ENCODE measurements at regions not wholly inside any gene's neighbourhood (a gene's known extent, or its start where the extent isn't known, plus 50 kb on each side); places are given as distances from the start of the nearest gene placed in this dataset.

DNA sequence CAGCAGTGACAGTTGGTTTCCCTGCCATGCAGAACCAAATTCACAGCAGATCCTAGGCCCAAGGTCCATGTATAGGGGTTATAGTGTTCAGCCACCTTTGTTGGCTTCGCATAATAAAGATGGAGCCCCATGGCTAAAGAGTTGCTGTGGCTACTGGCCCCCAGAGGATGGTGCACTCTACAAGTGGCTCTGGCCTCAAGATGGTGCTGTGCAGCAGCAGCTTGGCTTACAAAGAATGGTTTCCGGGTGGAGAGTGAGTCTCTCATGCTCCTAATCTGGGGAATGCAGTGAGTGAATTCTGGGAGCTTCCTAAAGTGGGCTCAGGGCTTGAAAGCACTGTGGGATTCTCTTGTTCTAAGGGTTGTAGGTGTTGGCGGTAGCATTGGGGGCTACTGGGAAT lies 1199.7 kb downstream of the CNTNAP5 start:
- TF ChIP-seq, protein P1, sequence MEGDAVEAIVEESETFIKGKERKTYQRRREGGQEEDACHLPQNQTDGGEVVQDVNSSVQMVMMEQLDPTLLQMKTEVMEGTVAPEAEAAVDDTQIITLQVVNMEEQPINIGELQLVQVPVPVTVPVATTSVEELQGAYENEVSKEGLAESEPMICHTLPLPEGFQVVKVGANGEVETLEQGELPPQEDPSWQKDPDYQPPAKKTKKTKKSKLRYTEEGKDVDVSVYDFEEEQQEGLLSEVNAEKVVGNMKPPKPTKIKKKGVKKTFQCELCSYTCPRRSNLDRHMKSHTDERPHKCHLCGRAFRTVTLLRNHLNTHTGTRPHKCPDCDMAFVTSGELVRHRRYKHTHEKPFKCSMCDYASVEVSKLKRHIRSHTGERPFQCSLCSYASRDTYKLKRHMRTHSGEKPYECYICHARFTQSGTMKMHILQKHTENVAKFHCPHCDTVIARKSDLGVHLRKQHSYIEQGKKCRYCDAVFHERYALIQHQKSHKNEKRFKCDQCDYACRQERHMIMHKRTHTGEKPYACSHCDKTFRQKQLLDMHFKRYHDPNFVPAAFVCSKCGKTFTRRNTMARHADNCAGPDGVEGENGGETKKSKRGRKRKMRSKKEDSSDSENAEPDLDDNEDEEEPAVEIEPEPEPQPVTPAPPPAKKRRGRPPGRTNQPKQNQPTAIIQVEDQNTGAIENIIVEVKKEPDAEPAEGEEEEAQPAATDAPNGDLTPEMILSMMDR (IDR thresholded peaks at IDR 0.05) = no peak
- TF ChIP-seq POLR2A (IDR thresholded peaks at IDR 0.05) (no peak), POLR2AphosphoS5 (IDR thresholded peaks at IDR 0.05; ENCODE audit: insufficient read depth in 1 of 2, low read depth in 1 of 2) (no peak)
